Caco-2 (cell line): ENCODE measurements at regions not wholly inside any gene's neighbourhood (a gene's known extent, or its start where the extent isn't known, plus 50 kb on each side); places are given as distances from the start of the nearest gene placed in this dataset.

Experiments
- BruUV-seq: library from RNA; stranded (reverse); fragments of 400-500 nt; replicated peaks from 2 replicates; lab custom pipeline; 2021; lab: Mats Ljungman, UMichigan
- CTCF ChIA-PET: fragments of 300-600 bp; sonication (Branson Sonifier 250); formaldehyde crosslinking; loops from one replicate; lab custom pipeline; 2022; ENCODE audit warnings: antibody characterized with exemption; lab: Charles Lee
- POLR2A ChIA-PET: fragments of 300-600 bp; sonication (Branson Sonifier 250); formaldehyde crosslinking; loops from one replicate; lab custom pipeline; 2022; ENCODE audit warnings: antibody characterized with exemption; lab: Charles Lee
- DNase-seq, 2 experiments: peaks; one replicate each; pipeline versions ENCODE4 v3.0.0 to v3.0.0-alpha.2; 2020 to 2022
- H3K27me3 ChIP-seq: replicated peaks from 2 replicates; pipeline ENCODE4 v1.6.0; 2011; ENCODE audit warnings: low read length; ENCODE audit not compliant: control insufficient read depth, insufficient read depth
- H3K36me3 ChIP-seq: 2 replicates; pipeline ENCODE4 v1.5.1; 2011; ENCODE audit warnings: low read length; ENCODE audit not compliant: control insufficient read depth, insufficient read depth
- H3K4me1 ChIP-seq: fragments of 250-450 bp; sonication (Bioruptor Pico); 2 replicates; pipeline ENCODE4 v1.5.1; 2020; ENCODE audit warnings: mild to moderate bottlenecking
- H3K4me3 ChIP-seq: 2 replicates; pipeline ENCODE4 v1.5.1; 2011; ENCODE audit warnings: low read depth, mild to moderate bottlenecking, control low read depth, low read length
- H3K9me3 ChIP-seq: fragments of 250-450 bp; sonication (Bioruptor Pico); 2 replicates; pipeline ENCODE4 v1.5.1; 2020; ENCODE audit warnings: mild to moderate bottlenecking, moderate library complexity
- H3K27ac Mint-ChIP-seq: one replicate; pipeline ENCODE4 v1.8.0; 2022; ENCODE audit warnings: mixed read lengths; ENCODE audit not compliant: unreplicated experiment
- H3K27me3 Mint-ChIP-seq: one replicate; pipeline ENCODE4 v1.8.0; 2022; ENCODE audit warnings: mixed read lengths; ENCODE audit not compliant: insufficient read depth, unreplicated experiment
- H3K36me3 Mint-ChIP-seq: one replicate; pipeline ENCODE4 v1.8.0; 2022; ENCODE audit warnings: mild to moderate bottlenecking, mixed read lengths; ENCODE audit not compliant: insufficient read depth, unreplicated experiment
- H3K4me1 Mint-ChIP-seq: one replicate; pipeline ENCODE4 v1.8.0; 2022; ENCODE audit warnings: low read depth, mixed read lengths; ENCODE audit not compliant: unreplicated experiment
- H3K4me3 Mint-ChIP-seq: one replicate; pipeline ENCODE4 v1.8.0; 2022; ENCODE audit warnings: mild to moderate bottlenecking, moderate library complexity, mixed read lengths; ENCODE audit not compliant: unreplicated experiment
- H3K9me3 Mint-ChIP-seq: one replicate; pipeline ENCODE4 v1.8.0; 2022; ENCODE audit warnings: mixed read lengths; ENCODE audit not compliant: unreplicated experiment
- CTCF ChIP-seq, 2 experiments: fragments of 200-600 bp in 1 of 2; IDR thresholded peaks; 1 replicate in 1 of 2; 2 replicates in 1 of 2; pipeline versions ENCODE4 v1.5.1 to v1.8.0; 2011 to 2022; ENCODE audit warnings: antibody characterized with exemption in 1 of 2, control low read depth in 1 of 2, inconsistent platforms in 1 of 2, low read depth in 1 of 2, low read length in 1 of 2, mild to moderate bottlenecking in 1 of 2, moderate library complexity in 1 of 2; ENCODE audit not compliant: insufficient read depth in 1 of 2, severe bottlenecking in 1 of 2, unreplicated experiment in 1 of 2
- intact Hi-C: fragments of 100-400 bp; cut with micrococcal nuclease; formaldehyde crosslinking; loops from one replicate; pipeline ENCODE4 v1.10.0; 2022; ENCODE audit not compliant: unreplicated experiment

GRCh38 chr21:35971824-35972223, 88.5 kb downstream of the SETD4 start:
- BruUV-seq = no TSS peak

GRCh38 chr21:35969281-35969680, 91.0 kb downstream of the SETD4 start:
- Mint-ChIP-seq H3K4me3 (no peak overlapping the region), H3K27ac (no peak overlapping the region), H3K9me3 (no peaks in the 10 kb centered on the region), H3K4me1 (peaks cover 20% of the 10 kb centered on the region), H3K27me3 (no peaks in the 10 kb centered on the region), H3K36me3 (no peaks in the 10 kb centered on the region)
- ChIA-PET POLR2A (no interaction called here), CTCF (no interaction called here)
- Histone ChIP-seq H3K4me3 (no peak overlapping the region), H3K36me3 (no peaks in the 10 kb centered on the region), H3K4me1 (peaks cover 14% of the 10 kb centered on the region; the same call in 1 of the 2 replicates), H3K9me3 (no peaks in the 10 kb centered on the region), H3K27me3 (no peaks in the 10 kb centered on the region)
- no TSS peak for BruUV-seq
- intact Hi-C loops = no loop called here
- no peak for TF ChIP-seq CTCF (IDR thresholded peaks at IDR 0.05; ENCODE audit: insufficient read depth in 1 of 2, low read depth in 1 of 2, low read length in 1 of 2, severe bottlenecking in 1 of 2, unreplicated experiment in 1 of 2)
- DNase-seq = no peak

More at GRCh38 chr21:35971824-35972223, 88.5 kb downstream of the SETD4 start:
- Mint-ChIP-seq H3K4me3 (no peak overlapping the region), H3K9me3 (no peaks in the 10 kb centered on the region), H3K4me1 (peaks cover 21% of the 10 kb centered on the region), H3K27ac (no peak overlapping the region), H3K36me3 (no peaks in the 10 kb centered on the region), H3K27me3 (no peaks in the 10 kb centered on the region)
- H3K9me3 ChIP-seq = no peaks in the 10 kb centered on the region
- H3K4me3 ChIP-seq = no peak overlapping the region
- CTCF ChIA-PET = interaction anchor here (0.8 kb wide), 1 partner anchor 13 kb away, joined by 3 read pairs; no protein-coding TSS in a partner anchor
- POLR2A ChIA-PET = no interaction called here
- intact Hi-C loops = no loop called here
- H3K27me3 ChIP-seq = no peaks in the 10 kb centered on the region
- H3K36me3 ChIP-seq = no peaks in the 10 kb centered on the region
- DNase-seq = no peak
- no peak for TF ChIP-seq CTCF (IDR thresholded peaks at IDR 0.05; ENCODE audit: insufficient read depth in 1 of 2, low read depth in 1 of 2, low read length in 1 of 2, severe bottlenecking in 1 of 2, unreplicated experiment in 1 of 2)
- H3K4me1 ChIP-seq = peaks cover 35% of the 10 kb centered on the region

- H3K27ac Mint-ChIP-seq = no peak overlapping the region
- intact Hi-C loops = no loop called here
- no peaks in the 10 kb centered on the region for H3K27me3 ChIP-seq
- no peak for DNase-seq
- H3K9me3 Mint-ChIP-seq = no peaks in the 10 kb centered on the region
- CTCF ChIA-PET = no interaction called here
- H3K4me1 ChIP-seq = 0 out of 2 replicates have a peak, but pooled peaks cover 9% of the 10 kb centered on the region
- H3K4me3 ChIP-seq = no peak overlapping the region
- H3K36me3 ChIP-seq = no peaks in the 10 kb centered on the region
- H3K4me1 Mint-ChIP-seq = peaks cover 13% of the 10 kb centered on the region
- no peak overlapping the region for H3K4me3 Mint-ChIP-seq
- H3K9me3 ChIP-seq = no peaks in the 10 kb centered on the region
- no TSS peak for BruUV-seq
- no peak for TF ChIP-seq CTCF (IDR thresholded peaks at IDR 0.05; ENCODE audit: insufficient read depth in 1 of 2, low read depth in 1 of 2, low read length in 1 of 2, severe bottlenecking in 1 of 2, unreplicated experiment in 1 of 2)
- H3K27me3 Mint-ChIP-seq = no peaks in the 10 kb centered on the region
- POLR2A ChIA-PET = no interaction called here
- no peaks in the 10 kb centered on the region for H3K36me3 Mint-ChIP-seq
Observed at GRCh38 chr21:35968564-35968963, 91.8 kb downstream of the SETD4 start.
